Esophagus (tissue), 2 donors: ENCODE measurements at regions not wholly inside any gene's neighbourhood (a gene's known extent, or its start where the extent isn't known, plus 50 kb on each side); places are given as distances from the start of the nearest gene placed in this dataset.

Experiments used
- H3K27ac ChIP-seq, 2 donors: one replicate each; pipeline ENCODE4 v1.5.1; 2013; ENCODE audit warnings: low read depth in 2 of 2, mild to moderate bottlenecking in 2 of 2, inconsistent platforms in 1 of 2, low read length in 1 of 2, moderate library complexity in 1 of 2
- H3K27me3 ChIP-seq, 2 donors: one replicate each; pipeline ENCODE4 v1.6.1; 2013; ENCODE audit warnings: low read length in 2 of 2, control low read depth in 1 of 2, mild to moderate bottlenecking in 1 of 2; ENCODE audit not compliant: insufficient read depth in 2 of 2, control insufficient read depth in 1 of 2
- H3K36me3 ChIP-seq, 2 donors: one replicate each; pipeline ENCODE4 v1.6.1; 2013; ENCODE audit warnings: low read length in 1 of 2; ENCODE audit not compliant: control insufficient read depth in 2 of 2, insufficient read depth in 2 of 2
- H3K4me1 ChIP-seq, 2 donors: one replicate each; pipeline ENCODE4 v1.6.1; 2013; ENCODE audit warnings: low read length in 1 of 2; ENCODE audit not compliant: control insufficient read depth in 2 of 2, insufficient read depth in 2 of 2
- H3K4me3 ChIP-seq, 2 donors: one replicate each; pipeline ENCODE4 v1.5.1; 2013; ENCODE audit warnings: low read length in 2 of 2, mild to moderate bottlenecking in 2 of 2, low read depth in 1 of 2, moderate library complexity in 1 of 2
- H3K9me3 ChIP-seq, 2 donors: one replicate each; pipeline ENCODE4 v1.6.1; 2013; ENCODE audit warnings: mild to moderate bottlenecking in 2 of 2, low read depth in 1 of 2, low read length in 1 of 2, moderate library complexity in 1 of 2; ENCODE audit not compliant: control insufficient read depth in 2 of 2, insufficient read depth in 1 of 2
- WGBS, 2 donors: extraction: QIAGEN DNeasy Blood & Tissue Kit; methylation state at CpG; one replicate each; pipeline ENCODE4 v1.1.7; 2013; 5-methylcytosine and 5-hydroxymethylcytosine counted together
- donor health status: healthy with polysubstance abuse.
- donor health status: Bipolar disorder and iron deficiency.

GRCh38 chr2:41119489-41119888 lies 667.6 kb upstream of the SLC8A1 start:
- Histone ChIP-seq H3K27ac (no peak overlapping the region), H3K4me3 (no peak overlapping the region), H3K36me3 (no peaks in the 10 kb centered on the region), H3K27me3 (no peaks in the 10 kb centered on the region), H3K9me3 (no peaks in the 10 kb centered on the region), H3K4me1 (no peaks in the 10 kb centered on the region)
- 71 to 88% methylated on average over 4 of the region's 4 CpGs for WGBS, 2 donors

- no peak overlapping the region for H3K4me3 ChIP-seq
- H3K36me3 ChIP-seq: no peaks in the 10 kb centered on the region
- H3K9me3 ChIP-seq: no peaks in the 10 kb centered on the region
- H3K4me1 ChIP-seq: no peaks in the 10 kb centered on the region
- no peak overlapping the region for H3K27ac ChIP-seq
- 38 to 45% methylated on average over 1 of the region's 1 CpG for WGBS, 2 donors
- no peaks in the 10 kb centered on the region for H3K27me3 ChIP-seq
Observed at GRCh38 chr2:41123341-41123740, 671.5 kb upstream of the SLC8A1 start.

GRCh38 chr2:41127351-41127750 lies 675.5 kb upstream of the SLC8A1 start:
- 66 to 77% methylated on average over 3 of the region's 3 CpGs for WGBS, 2 donors
- H3K9me3 ChIP-seq: no peaks in the 10 kb centered on the region
- no peaks in the 10 kb centered on the region for H3K27me3 ChIP-seq
- no peaks in the 10 kb centered on the region for H3K36me3 ChIP-seq
- H3K4me3 ChIP-seq: no peak overlapping the region
- no peaks in the 10 kb centered on the region for H3K4me1 ChIP-seq
- H3K27ac ChIP-seq: no peak overlapping the region

GRCh38 chr2:41129988-41130387 lies 678.1 kb upstream of the SLC8A1 start:
- Histone ChIP-seq H3K4me3 (no peak overlapping the region), H3K4me1 (no peaks in the 10 kb centered on the region), H3K9me3 (no peaks in the 10 kb centered on the region), H3K36me3 (no peaks in the 10 kb centered on the region), H3K27ac (no peak overlapping the region), H3K27me3 (no peaks in the 10 kb centered on the region)
- 39 to 45% methylated on average over 3 of the region's 3 CpGs for WGBS, 2 donors

GRCh38 chr2:41137031-41137430 lies 685.1 kb upstream of the SLC8A1 start:
- Histone ChIP-seq H3K4me3 (no peak overlapping the region), H3K9me3 (no peaks in the 10 kb centered on the region), H3K36me3 (no peaks in the 10 kb centered on the region), H3K27me3 (no peaks in the 10 kb centered on the region), H3K27ac (no peak overlapping the region), H3K4me1 (no peaks in the 10 kb centered on the region)
- 8 to 10% methylated on average over 1 of the region's 1 CpG for WGBS, 2 donors

- Histone ChIP-seq H3K27me3 (no peaks in the 10 kb centered on the region), H3K27ac (no peak overlapping the region), H3K4me1 (no peaks in the 10 kb centered on the region), H3K4me3 (no peak overlapping the region), H3K36me3 (no peaks in the 10 kb centered on the region), H3K9me3 (no peaks in the 10 kb centered on the region)
- 80 to 91% methylated on average over 5 of the region's 5 CpGs for WGBS, 2 donors
Observed at GRCh38 chr2:41141146-41141791, 689.4 kb upstream of the SLC8A1 start.

DNA sequence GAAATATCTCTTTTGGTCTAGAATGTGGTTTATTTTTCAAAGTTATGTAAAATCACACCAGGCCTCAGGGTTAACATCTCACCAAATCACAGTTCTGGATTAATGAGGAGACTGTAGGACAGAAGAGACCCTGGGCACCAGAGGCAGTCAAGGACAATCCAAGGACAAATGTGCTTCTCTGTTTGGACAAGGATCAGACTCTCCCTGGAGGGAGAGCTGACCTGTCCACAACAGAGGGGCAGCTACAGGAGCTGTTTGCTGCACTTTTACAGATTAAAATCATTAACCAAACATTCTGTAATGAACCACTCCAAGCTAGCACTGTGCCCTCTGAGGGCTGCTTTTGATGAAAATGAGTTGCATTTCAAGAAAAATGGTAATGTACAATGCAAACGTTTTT lies 690.6 kb upstream of the SLC8A1 start:
- Histone ChIP-seq H3K36me3 (no peaks in the 10 kb centered on the region), H3K9me3 (no peaks in the 10 kb centered on the region), H3K27ac (no peak overlapping the region), H3K4me3 (no peak overlapping the region), H3K4me1 (no peaks in the 10 kb centered on the region), H3K27me3 (no peaks in the 10 kb centered on the region)
- 35 to 36% methylated on average over 1 of the region's 1 CpG for WGBS, 2 donors

DNA sequence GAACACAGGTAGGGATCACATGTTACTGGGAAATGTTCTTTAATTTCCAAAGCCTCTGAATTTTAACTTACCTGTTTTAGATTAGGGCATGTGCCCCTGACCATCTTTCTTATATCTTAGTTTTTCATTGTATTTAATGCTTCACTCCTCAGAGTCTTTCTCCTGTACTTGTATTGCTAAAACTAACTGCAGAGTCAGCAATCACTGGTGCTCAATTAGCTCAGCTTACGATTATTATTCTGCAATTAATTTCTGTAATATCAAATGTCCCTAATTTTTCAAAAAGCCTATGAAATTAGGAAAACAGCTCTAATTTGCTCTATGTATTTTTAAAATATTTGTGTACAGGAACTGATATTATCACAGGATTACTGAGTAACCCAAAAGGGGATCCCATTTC lies 693.2 kb upstream of the SLC8A1 start:
- Histone ChIP-seq H3K27me3 (no peaks in the 10 kb centered on the region), H3K27ac (no peak overlapping the region), H3K4me3 (no peak overlapping the region), H3K9me3 (no peaks in the 10 kb centered on the region), H3K4me1 (no peaks in the 10 kb centered on the region), H3K36me3 (no peaks in the 10 kb centered on the region)
- WGBS, 2 donors: 92 to 96% methylated on average over 1 of the region's 1 CpG

DNA sequence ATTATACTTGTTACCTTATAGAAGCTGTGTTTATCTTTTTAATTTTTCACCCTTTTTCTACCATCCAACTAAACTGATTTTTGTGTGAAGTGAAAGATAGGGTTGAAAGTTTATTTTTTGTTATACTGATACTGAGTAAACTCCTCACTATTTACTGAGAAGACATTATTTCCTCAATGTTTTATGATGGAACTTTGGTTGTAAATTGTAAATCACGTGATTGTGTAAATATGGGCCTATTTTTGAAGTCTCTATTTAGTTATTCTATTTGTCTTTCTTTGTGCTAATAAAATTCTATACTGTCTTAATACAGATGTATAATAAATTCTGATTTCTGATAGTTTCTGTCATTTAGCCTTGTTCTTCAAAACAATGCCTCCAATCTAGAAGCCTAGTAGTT lies 697.2 kb upstream of the SLC8A1 start:
- H3K9me3 ChIP-seq: no peaks in the 10 kb centered on the region
- H3K4me3 ChIP-seq: no peak overlapping the region
- no peak overlapping the region for H3K27ac ChIP-seq
- 53 to 55% methylated on average over 1 of the region's 1 CpG for WGBS, 2 donors
- H3K36me3 ChIP-seq: no peaks in the 10 kb centered on the region
- H3K4me1 ChIP-seq: no peaks in the 10 kb centered on the region
- no peaks in the 10 kb centered on the region for H3K27me3 ChIP-seq

DNA sequence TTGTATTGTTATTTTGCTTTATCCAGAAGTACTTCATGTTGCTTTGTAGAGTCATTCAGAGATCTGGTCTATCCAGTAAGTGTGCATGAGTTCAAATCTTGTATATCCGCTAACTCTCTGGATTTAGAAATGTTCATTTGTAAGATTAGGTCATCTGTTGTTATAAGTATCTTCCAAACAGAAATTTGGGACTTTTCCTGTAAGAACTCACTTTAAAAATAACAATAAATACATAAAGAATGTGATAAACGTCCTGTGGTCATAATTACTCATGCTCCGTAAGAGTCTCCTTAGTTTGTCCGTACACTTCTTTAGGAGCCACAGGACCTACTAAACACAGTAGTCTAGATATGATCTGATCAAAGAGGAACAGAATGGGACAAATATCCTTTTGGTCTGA lies 699.9 kb upstream of the SLC8A1 start:
- no peaks in the 10 kb centered on the region for H3K9me3 ChIP-seq
- no peak overlapping the region for H3K27ac ChIP-seq
- whole genome bisulfite sequencing, 2 donors: 84 to 88% methylated on average over 4 of the region's 4 CpGs
- H3K36me3 ChIP-seq: no peaks in the 10 kb centered on the region
- no peak overlapping the region for H3K4me3 ChIP-seq
- no peaks in the 10 kb centered on the region for H3K4me1 ChIP-seq
- H3K27me3 ChIP-seq: no peaks in the 10 kb centered on the region
